IMR-90 (cell line): ENCODE measurements at regions not wholly inside any gene's neighbourhood (a gene's known extent, or its start where the extent isn't known, plus 50 kb on each side); places are given as distances from the start of the nearest gene placed in this dataset.

Source experiments
- CEBPB ChIP-seq: IDR thresholded peaks from 2 replicates; pipeline ENCODE4 v1.6.1; 2012; ENCODE audit warnings: low read depth, low read length, improper control_type of control experiment
- FOS ChIP-seq: fragments of 150-350 bp; IDR thresholded peaks from 2 replicates; pipeline ENCODE4 v1.6.1; 2016; ENCODE audit warnings: low read depth, low read length
- POLR2A ChIP-seq: IDR thresholded peaks from 2 replicates; pipeline ENCODE4 v1.6.1; 2012; ENCODE audit warnings: mild to moderate bottlenecking, low read depth, low read length
- RAD21 ChIP-seq: IDR thresholded peaks from 2 replicates; pipeline ENCODE4 v1.6.1; 2012; ENCODE audit warnings: low read length, improper control_type of control experiment
- RCOR1 ChIP-seq: IDR thresholded peaks from 2 replicates; pipeline ENCODE4 v1.6.1; 2012; ENCODE audit warnings: mild to moderate bottlenecking, low read length, improper control_type of control experiment; ENCODE audit not compliant: insufficient replicate concordance
- TF ChIP-seq, protein P1 (sequence below): conservative IDR thresholded peaks from 2 replicates; pipeline ENCODE4 v1.5.1; 2012; ENCODE audit warnings: mild to moderate bottlenecking, low read depth, low read length, improper control_type of control experiment

GRCh38 chr4:171601091-171601490, 212.1 kb upstream of the GALNTL6 start:
- TF ChIP-seq, protein P1, sequence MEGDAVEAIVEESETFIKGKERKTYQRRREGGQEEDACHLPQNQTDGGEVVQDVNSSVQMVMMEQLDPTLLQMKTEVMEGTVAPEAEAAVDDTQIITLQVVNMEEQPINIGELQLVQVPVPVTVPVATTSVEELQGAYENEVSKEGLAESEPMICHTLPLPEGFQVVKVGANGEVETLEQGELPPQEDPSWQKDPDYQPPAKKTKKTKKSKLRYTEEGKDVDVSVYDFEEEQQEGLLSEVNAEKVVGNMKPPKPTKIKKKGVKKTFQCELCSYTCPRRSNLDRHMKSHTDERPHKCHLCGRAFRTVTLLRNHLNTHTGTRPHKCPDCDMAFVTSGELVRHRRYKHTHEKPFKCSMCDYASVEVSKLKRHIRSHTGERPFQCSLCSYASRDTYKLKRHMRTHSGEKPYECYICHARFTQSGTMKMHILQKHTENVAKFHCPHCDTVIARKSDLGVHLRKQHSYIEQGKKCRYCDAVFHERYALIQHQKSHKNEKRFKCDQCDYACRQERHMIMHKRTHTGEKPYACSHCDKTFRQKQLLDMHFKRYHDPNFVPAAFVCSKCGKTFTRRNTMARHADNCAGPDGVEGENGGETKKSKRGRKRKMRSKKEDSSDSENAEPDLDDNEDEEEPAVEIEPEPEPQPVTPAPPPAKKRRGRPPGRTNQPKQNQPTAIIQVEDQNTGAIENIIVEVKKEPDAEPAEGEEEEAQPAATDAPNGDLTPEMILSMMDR, result no peak
- TF ChIP-seq RAD21, result no peak
- no peak for TF ChIP-seq CEBPB
- no peak for TF ChIP-seq RCOR1
- TF ChIP-seq FOS, result no peak
- TF ChIP-seq POLR2A, result no peak
